Right lobe of liver (tissue), 6 donors: ENCODE measurements at regions not wholly inside any gene's neighbourhood (a gene's known extent, or its start where the extent isn't known, plus 50 kb on each side); places are given as distances from the start of the nearest gene placed in this dataset.

ENCODE experiments used
- ATAC-seq, 4 donors: fragments of 200-7000 bp; cut with Tn5 transposase; one replicate each; pipeline ENCODE4 v1.9.1; 2020; ENCODE audit warnings: mild to moderate bottlenecking in 4 of 4, moderate library complexity in 4 of 4
- DNase-seq, 3 donors: peaks; one replicate each; pipeline ENCODE4 v3.0.0-alpha.2; 2020
- H3K27ac ChIP-seq, 3 donors: fragments of 200-600 bp; one replicate each; pipeline ENCODE4 v1.8.0; 2022
- H3K27me3 ChIP-seq, 2 donors: fragments of 200-600 bp; one replicate each; pipeline ENCODE4 v1.8.0; 2022
- H3K36me3 ChIP-seq, 4 donors: fragments of 200-600 bp; sonication (generic) in 1 of 4; one replicate each; pipeline versions ENCODE4 v1.5.1 to v1.8.0; 2017 to 2022; ENCODE audit warnings: control low read depth in 1 of 4
- H3K4me1 ChIP-seq, 4 donors: fragments of 200-600 bp; sonication (generic) in 1 of 4; one replicate each; pipeline versions ENCODE4 v1.5.1 to v1.8.0; 2017 to 2022; ENCODE audit warnings: control low read depth in 1 of 4
- H3K4me3 ChIP-seq, 3 donors: fragments of 200-600 bp; one replicate each; pipeline ENCODE4 v1.8.0; 2022
- H3K9me3 ChIP-seq, 4 donors: fragments of 200-600 bp; sonication (generic) in 1 of 4; one replicate each; pipeline versions ENCODE4 v1.5.1 to v1.8.0; 2017 to 2022; ENCODE audit warnings: control low read depth in 1 of 4
- POLR2A ChIP-seq: fragments of 450-650 bp; IDR thresholded peaks from one replicate; pipeline ENCODE4 v1.6.1; 2017; ENCODE audit warnings: antibody characterized with exemption, mild to moderate bottlenecking
- WGBS: methylation state at CpG from one replicate; pipeline ENCODE4 v1.1.6; 2018; ENCODE audit warnings: low coverage, low lambda C conversion rate; ENCODE audit not compliant: insufficient coverage; ENCODE audit errors: missing lambda C conversion rate; 5-methylcytosine and 5-hydroxymethylcytosine counted together
- intact Hi-C, 2 donors: fragments of 100-400 bp; cut with DNase I; formaldehyde crosslinking; loops; one replicate each; pipeline versions ENCODE4 v1.11.2 to v1.14.1; 2022
- TF ChIP-seq, protein P1 (sequence below), 4 donors: fragments of 200-600 bp in 3 of 4; fragments of 450-650 bp in 1 of 4; IDR thresholded peaks; one replicate each; pipeline versions ENCODE4 v1.5.1 to v1.8.0; 2016 to 2022; ENCODE audit warnings: antibody characterized with exemption in 4 of 4, mild to moderate bottlenecking in 2 of 4
- donor health status: DM: no; HTN: yes; CAD: no.
- donor health status: DM: no; HTN: no; CAD: no.
- donor health status: DM: no; HTN: no; CAD: no.
- donor health status: DM: no; HTN: yes; CAD: no.
- donor health status: DM: no; HTN: yes; CAD: no.

DNA sequence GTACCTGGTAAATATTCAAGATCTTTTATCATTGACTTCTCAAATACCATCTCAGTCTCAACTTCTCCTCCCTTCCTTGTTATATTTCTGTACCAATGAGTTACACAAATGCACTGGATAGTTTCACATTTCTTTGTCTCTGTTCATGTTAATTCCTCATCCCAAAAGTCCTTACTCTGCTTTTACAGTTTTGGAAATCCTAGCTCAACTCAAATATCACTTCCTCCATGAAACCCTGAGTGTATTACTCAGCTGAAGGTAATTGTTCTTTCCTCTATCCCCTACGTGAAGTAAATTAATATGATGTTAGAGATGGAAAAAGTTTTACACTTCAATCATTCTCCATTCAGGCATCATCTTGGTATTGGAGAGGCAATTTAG is 241.5 kb downstream of the TLE4 start:
- Histone ChIP-seq H3K4me3 (no peak overlapping the region), H3K9me3 (no peaks in the 10 kb centered on the region), H3K36me3 (no peaks in the 10 kb centered on the region), H3K27me3 (no peaks in the 10 kb centered on the region), H3K27ac (no peak overlapping the region), H3K4me1 (no peaks in the 10 kb centered on the region)
- ATAC-seq: peak in 3 of 4 donors; percentile 25 to 42 (median 26)
- intact Hi-C loops: no loop called here
- TF ChIP-seq, protein P1, sequence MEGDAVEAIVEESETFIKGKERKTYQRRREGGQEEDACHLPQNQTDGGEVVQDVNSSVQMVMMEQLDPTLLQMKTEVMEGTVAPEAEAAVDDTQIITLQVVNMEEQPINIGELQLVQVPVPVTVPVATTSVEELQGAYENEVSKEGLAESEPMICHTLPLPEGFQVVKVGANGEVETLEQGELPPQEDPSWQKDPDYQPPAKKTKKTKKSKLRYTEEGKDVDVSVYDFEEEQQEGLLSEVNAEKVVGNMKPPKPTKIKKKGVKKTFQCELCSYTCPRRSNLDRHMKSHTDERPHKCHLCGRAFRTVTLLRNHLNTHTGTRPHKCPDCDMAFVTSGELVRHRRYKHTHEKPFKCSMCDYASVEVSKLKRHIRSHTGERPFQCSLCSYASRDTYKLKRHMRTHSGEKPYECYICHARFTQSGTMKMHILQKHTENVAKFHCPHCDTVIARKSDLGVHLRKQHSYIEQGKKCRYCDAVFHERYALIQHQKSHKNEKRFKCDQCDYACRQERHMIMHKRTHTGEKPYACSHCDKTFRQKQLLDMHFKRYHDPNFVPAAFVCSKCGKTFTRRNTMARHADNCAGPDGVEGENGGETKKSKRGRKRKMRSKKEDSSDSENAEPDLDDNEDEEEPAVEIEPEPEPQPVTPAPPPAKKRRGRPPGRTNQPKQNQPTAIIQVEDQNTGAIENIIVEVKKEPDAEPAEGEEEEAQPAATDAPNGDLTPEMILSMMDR (IDR thresholded peaks at IDR 0.05): no peak
- WGBS: 29% methylated on average over 1 of the region's 1 CpG
- no peak for DNase-seq

DNA sequence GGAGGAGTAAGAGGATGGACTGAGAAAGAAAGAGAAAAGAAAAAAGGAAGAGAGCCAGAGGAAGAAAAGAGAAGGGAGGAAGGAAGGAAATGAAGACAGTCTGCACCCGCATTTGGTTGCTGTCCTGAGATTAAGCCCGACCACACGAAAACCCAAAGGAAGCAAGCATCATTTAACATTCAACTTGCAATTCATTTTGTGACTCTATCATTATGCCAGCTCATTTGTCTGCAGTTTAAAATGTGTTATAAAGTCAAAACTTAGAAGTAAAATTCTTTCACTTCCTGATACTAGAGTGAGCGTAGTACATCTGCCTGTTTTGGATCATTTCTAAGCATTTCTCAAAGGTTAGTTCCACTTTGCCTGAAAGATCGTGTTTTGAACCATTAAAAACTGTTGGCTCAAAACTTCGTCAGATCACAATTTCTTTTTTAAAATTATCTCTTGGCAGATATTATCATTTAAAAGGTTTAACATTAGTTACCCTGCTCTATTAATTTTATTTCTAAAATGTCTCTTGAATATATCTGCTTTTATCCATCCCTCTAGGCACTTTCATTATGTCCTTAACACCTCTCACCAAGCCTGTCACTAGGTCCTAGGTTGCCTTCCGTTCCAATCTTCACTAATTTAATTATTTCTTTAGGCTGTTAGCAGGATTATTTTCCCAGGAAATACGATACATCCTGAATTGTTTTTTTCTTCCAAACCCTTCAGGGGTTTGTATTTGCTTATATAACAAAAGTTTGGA is 240.9 kb downstream of the TLE4 start:
- intact Hi-C loops: no loop called here
- H3K9me3 ChIP-seq: no peaks in the 10 kb centered on the region
- peak in 2 of 4 donors; percentile 19 to 41 for ATAC-seq
- WGBS: 26% methylated on average over 8 of the region's 8 CpGs
- H3K27me3 ChIP-seq: no peaks in the 10 kb centered on the region
- no peak overlapping the region for H3K4me3 ChIP-seq
- DNase-seq: no peak
- no peaks in the 10 kb centered on the region for H3K36me3 ChIP-seq
- TF ChIP-seq, protein P1 (IDR thresholded peaks at IDR 0.05): no peak
- no peak for TF ChIP-seq POLR2A
- H3K27ac ChIP-seq: no peak overlapping the region
- no peaks in the 10 kb centered on the region for H3K4me1 ChIP-seq

DNA sequence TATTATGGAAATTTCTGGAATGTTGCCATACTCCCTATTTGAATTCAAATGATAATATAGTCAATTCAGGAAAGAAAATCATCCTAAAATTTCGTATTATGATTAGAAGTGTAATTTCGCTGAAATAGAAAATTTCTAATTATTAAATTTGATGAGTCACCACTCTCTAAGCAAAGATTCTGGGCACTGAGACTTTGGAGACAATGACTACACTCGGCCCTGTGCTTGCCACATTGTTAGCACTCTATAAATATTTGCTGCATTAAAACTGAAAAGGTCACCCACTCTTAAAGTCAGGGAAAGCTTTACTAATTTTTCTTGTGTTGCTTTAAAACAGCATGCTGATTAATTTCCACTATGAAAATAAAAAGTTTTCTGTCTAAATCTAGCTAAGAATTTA is 240.3 kb downstream of the TLE4 start:
- Histone ChIP-seq H3K4me3 (no peak overlapping the region), H3K36me3 (no peaks in the 10 kb centered on the region), H3K27ac (no peak overlapping the region), H3K9me3 (no peaks in the 10 kb centered on the region), H3K27me3 (no peaks in the 10 kb centered on the region), H3K4me1 (no peaks in the 10 kb centered on the region)
- intact Hi-C loops: no loop called here
- 43% methylated on average over 3 of the region's 3 CpGs for WGBS
- ATAC-seq (no peak), DNase-seq (no peak)
- no peak for TF ChIP-seq POLR2A
- TF ChIP-seq, protein P1 (IDR thresholded peaks at IDR 0.05): no peak

DNA sequence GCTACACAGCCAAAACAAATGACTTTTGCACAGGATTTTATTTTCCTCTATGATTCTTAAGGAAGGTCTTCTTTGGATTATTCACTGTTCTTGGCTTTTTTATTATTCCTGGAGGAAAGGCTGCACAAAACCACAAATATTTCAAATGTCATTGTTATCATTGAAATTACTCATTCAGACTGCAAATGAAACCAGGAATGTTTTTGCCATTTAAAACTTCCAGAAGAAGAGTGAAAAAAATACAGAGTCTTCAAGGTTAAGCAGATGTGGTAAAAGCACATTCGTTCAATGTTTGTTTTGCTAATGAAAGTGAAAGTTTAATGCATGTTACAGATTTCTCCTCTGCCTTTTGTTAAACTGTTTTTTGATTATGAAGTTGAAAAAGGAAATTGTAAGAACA is 238.2 kb downstream of the TLE4 start:
- no peak for DNase-seq
- Histone ChIP-seq H3K4me3 (no peak overlapping the region), H3K4me1 (no peaks in the 10 kb centered on the region), H3K9me3 (no peaks in the 10 kb centered on the region), H3K36me3 (no peaks in the 10 kb centered on the region), H3K27me3 (no peaks in the 10 kb centered on the region), H3K27ac (no peak overlapping the region)
- intact Hi-C loops: no loop called here
- WGBS: 0% methylated on average over 1 of the region's 1 CpG
- TF ChIP-seq, protein P1 (IDR thresholded peaks at IDR 0.05): no peak
- no peak for TF ChIP-seq POLR2A
- no peak for ATAC-seq
